ENCODE measurements at regions not wholly inside any gene's neighbourhood (a gene's known extent, or its start where the extent isn't known, plus 50 kb on each side); places are given as distances from the start of the nearest gene placed in this dataset.

DNA sequence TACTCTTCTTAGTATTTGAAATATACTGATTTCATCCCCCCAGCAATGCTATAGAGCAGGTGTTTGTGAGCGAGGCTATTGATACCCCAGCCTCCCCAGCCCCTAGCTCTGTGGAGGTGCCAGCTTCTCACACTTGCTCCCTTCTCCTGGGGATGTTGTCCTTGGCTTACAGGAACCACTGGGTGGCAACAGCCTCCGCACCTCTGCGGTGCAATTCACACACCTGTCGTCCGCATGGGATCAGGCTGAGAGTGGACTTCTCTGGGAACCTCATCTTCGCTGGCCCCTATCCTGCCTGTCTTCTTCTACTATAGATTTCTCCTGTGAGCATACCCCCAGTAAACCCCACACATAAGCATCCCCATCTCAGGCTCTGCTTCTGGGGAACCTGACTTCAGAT is 103.9 kb upstream of the SLC6A11 start (continued):
- no peak for TF ChIP-seq ZNF460 (CRISPR knock-in tag; IDR thresholded peaks at IDR 0.05; ENCODE audit: borderline replicate concordance)
- TF ChIP-seq ZNF501 (CRISPR knock-in tag; IDR thresholded peaks at IDR 0.05): no peak

- 0% methylated on average over 5 of the region's 6 CpGs for whole genome bisulfite sequencing (ENCODE audit: low lambda C conversion rate)
- BruUV-seq (replicated peaks): no TSS peak
Observed at GRCh38 chr3:10713656-10714055, 102.4 kb upstream of the SLC6A11 start.

GRCh38 chr3:10715886-10716285 is 100.1 kb upstream of the SLC6A11 start:
- no peak overlapping the region for H2AFZ ChIP-seq (ENCODE audit: low read length)
- no peaks in the 10 kb centered on the region for H3K4me1 ChIP-seq (ENCODE audit: insufficient read depth, low read length)
- DNase-seq (ENCODE audit: low spot score): no peak
- ChIA-PET POLR2A (no interaction called here), CTCF (ENCODE audit: low intra/inter-chr PET ratio, low total read pairs) (no interaction called here)
- WGBS (ENCODE audit: low lambda C conversion rate): 19% methylated on average over 3 of the region's 3 CpGs
- no peaks in the 10 kb centered on the region for H3K79me2 ChIP-seq (ENCODE audit: insufficient read depth, low read length)
- TF ChIP-seq, protein P1, sequence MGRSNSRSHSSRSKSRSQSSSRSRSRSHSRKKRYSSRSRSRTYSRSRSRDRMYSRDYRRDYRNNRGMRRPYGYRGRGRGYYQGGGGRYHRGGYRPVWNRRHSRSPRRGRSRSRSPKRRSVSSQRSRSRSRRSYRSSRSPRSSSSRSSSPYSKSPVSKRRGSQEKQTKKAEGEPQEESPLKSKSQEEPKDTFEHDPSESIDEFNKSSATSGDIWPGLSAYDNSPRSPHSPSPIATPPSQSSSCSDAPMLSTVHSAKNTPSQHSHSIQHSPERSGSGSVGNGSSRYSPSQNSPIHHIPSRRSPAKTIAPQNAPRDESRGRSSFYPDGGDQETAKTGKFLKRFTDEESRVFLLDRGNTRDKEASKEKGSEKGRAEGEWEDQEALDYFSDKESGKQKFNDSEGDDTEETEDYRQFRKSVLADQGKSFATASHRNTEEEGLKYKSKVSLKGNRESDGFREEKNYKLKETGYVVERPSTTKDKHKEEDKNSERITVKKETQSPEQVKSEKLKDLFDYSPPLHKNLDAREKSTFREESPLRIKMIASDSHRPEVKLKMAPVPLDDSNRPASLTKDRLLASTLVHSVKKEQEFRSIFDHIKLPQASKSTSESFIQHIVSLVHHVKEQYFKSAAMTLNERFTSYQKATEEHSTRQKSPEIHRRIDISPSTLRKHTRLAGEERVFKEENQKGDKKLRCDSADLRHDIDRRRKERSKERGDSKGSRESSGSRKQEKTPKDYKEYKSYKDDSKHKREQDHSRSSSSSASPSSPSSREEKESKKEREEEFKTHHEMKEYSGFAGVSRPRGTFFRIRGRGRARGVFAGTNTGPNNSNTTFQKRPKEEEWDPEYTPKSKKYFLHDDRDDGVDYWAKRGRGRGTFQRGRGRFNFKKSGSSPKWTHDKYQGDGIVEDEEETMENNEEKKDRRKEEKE (IDR thresholded peaks at IDR 0.05): no peak
- TF ChIP-seq, protein P2, sequence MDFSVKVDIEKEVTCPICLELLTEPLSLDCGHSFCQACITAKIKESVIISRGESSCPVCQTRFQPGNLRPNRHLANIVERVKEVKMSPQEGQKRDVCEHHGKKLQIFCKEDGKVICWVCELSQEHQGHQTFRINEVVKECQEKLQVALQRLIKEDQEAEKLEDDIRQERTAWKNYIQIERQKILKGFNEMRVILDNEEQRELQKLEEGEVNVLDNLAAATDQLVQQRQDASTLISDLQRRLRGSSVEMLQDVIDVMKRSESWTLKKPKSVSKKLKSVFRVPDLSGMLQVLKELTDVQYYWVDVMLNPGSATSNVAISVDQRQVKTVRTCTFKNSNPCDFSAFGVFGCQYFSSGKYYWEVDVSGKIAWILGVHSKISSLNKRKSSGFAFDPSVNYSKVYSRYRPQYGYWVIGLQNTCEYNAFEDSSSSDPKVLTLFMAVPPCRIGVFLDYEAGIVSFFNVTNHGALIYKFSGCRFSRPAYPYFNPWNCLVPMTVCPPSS (IDR thresholded peaks at IDR 0.05): no peak
- no peak for TF ChIP-seq ZBTB21 (CRISPR knock-in tag; IDR thresholded peaks at IDR 0.05)
- no peak for TF ChIP-seq ZNF674 (CRISPR knock-in tag; IDR thresholded peaks at IDR 0.05; ENCODE audit: low read depth)
- BruUV-seq (replicated peaks): no TSS peak
- H3K36me3 ChIP-seq (replicated peaks in 1 of 2; ENCODE audit: control insufficient read depth in 1 of 2, insufficient read depth in 2 of 2, low read length in 2 of 2): no peaks in the 10 kb centered on the region
- in situ Hi-C loops (cut with HindIII; ENCODE audit: extremely low pct_ligation_motif_present, low pct_unique_long_range_greater_than_20kb) (no loop called here), intact Hi-C loops (cut with micrococcal nuclease; ENCODE audit: unreplicated experiment) (no loop called here)
- H4K20me1 ChIP-seq (ENCODE audit: insufficient read depth, low read length): no peaks in the 10 kb centered on the region
- H3K9ac ChIP-seq (ENCODE audit: insufficient read depth, low read depth, low read length): no peak overlapping the region
- ATAC-seq: no peak
- H3K4me3 ChIP-seq (replicated peaks in 1 of 3; ENCODE audit: insufficient read depth in 1 of 3, low read depth in 2 of 3, low read length in 3 of 3): no peak overlapping the region
- FAIRE-seq: no peak
- no peak overlapping the region for H3K27ac ChIP-seq (ENCODE audit: extremely low read length, insufficient read depth, low read length)
- peaks cover 8 to 27% of the 10 kb centered on the region in 2 experiments; a peak in 4 of 5 replicates for H3K27me3 ChIP-seq (ENCODE audit: control insufficient read depth in 1 of 2, insufficient read depth in 2 of 2, low read length in 2 of 2)
- no peak overlapping the region for H3K4me2 ChIP-seq (ENCODE audit: low read depth, low read length)
- H3K9me3 ChIP-seq (ENCODE audit: low read length): no peaks in the 10 kb centered on the region

More at GRCh38 chr3:10713656-10714055, 102.4 kb upstream of the SLC6A11 start:
- H3K9ac ChIP-seq (ENCODE audit: insufficient read depth, low read depth, low read length): no peak overlapping the region
- in situ Hi-C loops (cut with HindIII; ENCODE audit: extremely low pct_ligation_motif_present, low pct_unique_long_range_greater_than_20kb) (no loop called here), intact Hi-C loops (cut with micrococcal nuclease; ENCODE audit: unreplicated experiment) (no loop called here)
- CTCF ChIA-PET (ENCODE audit: low intra/inter-chr PET ratio, low total read pairs): no interaction called here
- no peak for TF ChIP-seq SNAPC5 (CRISPR knock-in tag; IDR thresholded peaks at IDR 0.05; ENCODE audit: borderline replicate concordance)
- no peaks in the 10 kb centered on the region for H3K9me3 ChIP-seq (ENCODE audit: low read length)
- no peaks in the 10 kb centered on the region for H3K4me1 ChIP-seq (ENCODE audit: insufficient read depth, low read length)
- no peaks in the 10 kb centered on the region for H3K79me2 ChIP-seq (ENCODE audit: insufficient read depth, low read length)
- no peak for DNase-seq (ENCODE audit: low spot score)
- no peak overlapping the region for H3K4me3 ChIP-seq (replicated peaks in 1 of 3; ENCODE audit: insufficient read depth in 1 of 3, low read depth in 2 of 3, low read length in 3 of 3)
- ATAC-seq: no peak
- H3K36me3 ChIP-seq (replicated peaks in 1 of 2; ENCODE audit: control insufficient read depth in 1 of 2, insufficient read depth in 2 of 2, low read length in 2 of 2): no peaks in the 10 kb centered on the region
- H2AFZ ChIP-seq (ENCODE audit: low read length): no peak overlapping the region
- H3K27me3 ChIP-seq (ENCODE audit: control insufficient read depth in 1 of 2, insufficient read depth in 2 of 2, low read length in 2 of 2): peaks cover 10 to 36% of the 10 kb centered on the region in 2 experiments; a peak in 4 of 5 replicates
- POLR2A ChIA-PET: no interaction called here
- no peak for FAIRE-seq
- no peak overlapping the region for H3K27ac ChIP-seq (ENCODE audit: extremely low read length, insufficient read depth, low read length)
- no peaks in the 10 kb centered on the region for H4K20me1 ChIP-seq (ENCODE audit: insufficient read depth, low read length)
- H3K4me2 ChIP-seq (ENCODE audit: low read depth, low read length): no peak overlapping the region

Measured in HepG2 (cell line).